ENCODE measurements at regions not wholly inside any gene's neighbourhood (a gene's known extent, or its start where the extent isn't known, plus 50 kb on each side); places are given as distances from the start of the nearest gene placed in this dataset.

DNA sequence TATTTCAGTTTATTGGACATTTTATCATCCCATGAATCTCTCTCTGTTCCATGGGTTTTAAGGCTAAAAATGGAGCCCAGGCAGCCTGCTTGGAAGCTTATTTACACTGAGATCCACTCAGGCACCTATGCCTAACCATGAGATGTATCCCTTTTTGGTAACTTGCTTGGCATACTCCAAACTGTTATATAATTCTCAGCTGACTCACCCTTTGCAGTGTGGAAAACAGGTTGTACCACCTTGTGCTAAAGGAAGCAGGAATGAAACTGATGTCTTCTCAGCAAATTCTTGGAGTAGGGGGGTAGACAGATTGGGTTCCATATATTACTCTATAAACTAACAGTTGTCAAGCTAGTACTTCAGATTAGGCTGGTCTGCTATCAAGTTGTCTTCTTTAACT lies 483.6 kb downstream of the KLF5 start:
- no peak for TF ChIP-seq SUZ12 (IDR thresholded peaks at IDR 0.05; ENCODE audit: extremely low read depth, insufficient read depth, insufficient read length)
- no peak for TF ChIP-seq YY1 (IDR thresholded peaks at IDR 0.05; ENCODE audit: insufficient read depth, insufficient read length)
- TF ChIP-seq ZNF274 (IDR thresholded peaks at IDR 0.05; ENCODE audit: low read depth, low read length) = no peak
- Histone ChIP-seq H3K36me3 (ENCODE audit: insufficient read depth, insufficient read length, low read length) (no peaks in the 10 kb centered on the region), H3K9ac (ENCODE audit: insufficient read length, low read depth) (no peak overlapping the region), H3K4me3 (ENCODE audit: insufficient read length, low read depth) (no peak overlapping the region), H3K27me3 (ENCODE audit: insufficient read depth, insufficient read length) (no peaks in the 10 kb centered on the region), H3K4me1 (ENCODE audit: insufficient read depth, insufficient read length) (no peaks in the 10 kb centered on the region), H3K9me3 (ENCODE audit: insufficient read depth, low read length) (no peaks in the 10 kb centered on the region)
- DNase-seq (ENCODE audit: low read depth, low spot score) = no peak

DNA sequence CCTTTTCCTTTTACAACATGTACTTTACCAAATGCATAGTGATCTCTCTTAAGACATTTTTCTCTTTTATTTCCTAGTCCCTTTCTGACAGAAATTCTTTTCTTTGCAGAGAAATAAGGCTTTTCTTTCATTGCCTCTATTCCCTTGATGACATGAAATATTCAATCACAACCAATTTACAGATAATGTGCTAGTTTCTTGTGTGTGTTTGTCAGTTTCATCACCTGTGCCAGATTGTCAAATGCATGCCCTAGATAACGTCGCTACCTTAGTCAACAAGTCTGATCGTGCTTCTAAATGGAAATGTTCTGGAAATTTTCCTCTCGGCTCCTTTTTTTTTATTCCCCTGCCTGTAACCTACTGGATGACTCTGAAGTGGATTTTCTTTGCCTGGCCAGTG lies 478.1 kb downstream of the KLF5 start:
- no peak overlapping the region for H3K9ac ChIP-seq (ENCODE audit: insufficient read length, low read depth)
- no peaks in the 10 kb centered on the region for H3K4me1 ChIP-seq (ENCODE audit: insufficient read depth, insufficient read length)
- H3K27me3 ChIP-seq (ENCODE audit: insufficient read depth, insufficient read length) = no peaks in the 10 kb centered on the region
- no peaks in the 10 kb centered on the region for H3K36me3 ChIP-seq (ENCODE audit: insufficient read depth, insufficient read length, low read length)
- no peak for DNase-seq (ENCODE audit: low read depth, low spot score)
- TF ChIP-seq SUZ12 (IDR thresholded peaks at IDR 0.05; ENCODE audit: extremely low read depth, insufficient read depth, insufficient read length) (no peak), ZNF274 (IDR thresholded peaks at IDR 0.05; ENCODE audit: low read depth, low read length) (no peak), YY1 (IDR thresholded peaks at IDR 0.05; ENCODE audit: insufficient read depth, insufficient read length) (no peak)
- no peaks in the 10 kb centered on the region for H3K9me3 ChIP-seq (ENCODE audit: insufficient read depth, low read length)
- H3K4me3 ChIP-seq (ENCODE audit: insufficient read length, low read depth) = no peak overlapping the region

DNA sequence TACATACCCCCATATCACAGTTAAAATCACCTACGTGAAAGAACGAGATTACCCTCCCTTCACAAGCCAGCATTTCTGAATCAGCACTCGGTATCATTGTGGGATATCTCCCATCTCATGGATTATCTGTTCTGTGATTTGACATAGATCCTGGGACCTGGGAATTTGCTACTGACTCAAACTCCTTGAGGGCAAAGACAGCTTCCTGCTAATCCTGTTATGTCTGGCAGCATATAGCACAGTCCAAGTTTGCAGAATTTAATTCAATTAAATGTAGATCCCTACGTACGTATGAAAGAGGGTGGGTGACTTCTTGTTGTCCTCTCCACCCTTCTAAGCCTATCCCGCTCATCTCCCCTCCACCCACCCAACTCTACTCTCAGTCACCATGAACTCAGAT lies 476.5 kb downstream of the KLF5 start:
- Histone ChIP-seq H3K9ac (ENCODE audit: insufficient read length, low read depth) (no peak overlapping the region), H3K4me1 (ENCODE audit: insufficient read depth, insufficient read length) (no peaks in the 10 kb centered on the region), H3K4me3 (ENCODE audit: insufficient read length, low read depth) (no peak overlapping the region), H3K9me3 (ENCODE audit: insufficient read depth, low read length) (no peaks in the 10 kb centered on the region), H3K27me3 (ENCODE audit: insufficient read depth, insufficient read length) (no peaks in the 10 kb centered on the region), H3K36me3 (ENCODE audit: insufficient read depth, insufficient read length, low read length) (no peaks in the 10 kb centered on the region)
- no peak for TF ChIP-seq YY1 (IDR thresholded peaks at IDR 0.05; ENCODE audit: insufficient read depth, insufficient read length)
- TF ChIP-seq ZNF274 (IDR thresholded peaks at IDR 0.05; ENCODE audit: low read depth, low read length) = no peak
- no peak for TF ChIP-seq SUZ12 (IDR thresholded peaks at IDR 0.05; ENCODE audit: extremely low read depth, insufficient read depth, insufficient read length)
- DNase-seq (ENCODE audit: low read depth, low spot score) = no peak

DNA sequence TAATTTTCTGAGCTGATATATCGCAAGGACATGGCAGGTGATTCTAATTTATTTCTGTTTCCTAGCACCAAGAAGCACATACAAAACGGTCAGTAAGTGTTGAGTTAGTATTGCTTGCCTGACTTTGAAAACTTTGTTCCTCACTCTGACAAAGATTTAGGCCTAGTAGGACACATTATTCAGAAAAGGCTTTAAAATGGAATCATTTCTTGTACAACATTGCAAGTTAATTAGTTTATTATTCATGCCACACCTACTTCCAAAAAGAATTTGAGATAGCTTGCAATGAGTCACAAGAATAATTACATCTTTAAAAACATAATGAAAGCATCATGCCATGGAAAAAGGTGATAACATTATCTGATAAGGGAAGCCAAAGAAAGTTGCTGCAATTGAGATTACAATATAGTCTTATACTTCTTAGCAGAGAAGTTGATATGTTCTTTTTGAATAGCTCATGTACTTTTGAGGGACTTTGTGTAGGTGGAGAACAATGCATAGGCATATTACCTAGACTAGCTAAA lies 474.2 kb downstream of the KLF5 start:
- Histone ChIP-seq H3K27me3 (ENCODE audit: insufficient read depth, insufficient read length) (no peaks in the 10 kb centered on the region), H3K4me1 (ENCODE audit: insufficient read depth, insufficient read length) (no peaks in the 10 kb centered on the region), H3K9ac (ENCODE audit: insufficient read length, low read depth) (no peak overlapping the region), H3K36me3 (ENCODE audit: insufficient read depth, insufficient read length, low read length) (no peaks in the 10 kb centered on the region), H3K9me3 (ENCODE audit: insufficient read depth, low read length) (no peaks in the 10 kb centered on the region), H3K4me3 (ENCODE audit: insufficient read length, low read depth) (no peak overlapping the region)
- no peak for TF ChIP-seq SUZ12 (IDR thresholded peaks at IDR 0.05; ENCODE audit: extremely low read depth, insufficient read depth, insufficient read length)
- TF ChIP-seq YY1 (IDR thresholded peaks at IDR 0.05; ENCODE audit: insufficient read depth, insufficient read length) = no peak
- TF ChIP-seq ZNF274 (IDR thresholded peaks at IDR 0.05; ENCODE audit: low read depth, low read length) = no peak
- no peak for DNase-seq (ENCODE audit: low read depth, low spot score)

DNA sequence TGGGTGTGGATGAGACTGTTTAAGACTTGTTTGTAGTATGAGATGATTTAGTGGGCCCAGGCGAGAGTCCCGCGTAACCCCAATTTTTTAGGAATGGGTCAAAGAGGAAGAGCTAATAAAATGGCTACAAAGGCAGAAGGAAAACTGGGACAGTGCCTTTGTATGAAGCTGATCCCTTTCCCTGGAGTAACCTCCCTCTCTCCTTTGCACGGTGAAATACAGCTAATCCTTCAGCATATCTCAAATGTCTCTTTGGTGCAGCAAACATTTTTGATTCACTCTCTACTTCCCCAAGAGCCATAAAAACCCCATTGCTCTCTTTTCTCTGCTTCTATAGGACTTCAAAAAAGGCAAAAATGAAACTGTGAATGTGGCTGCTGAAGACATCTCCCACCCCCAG lies 473.8 kb downstream of the KLF5 start:
- DNase-seq (ENCODE audit: low read depth, low spot score) = no peak
- Histone ChIP-seq H3K27me3 (ENCODE audit: insufficient read depth, insufficient read length) (no peaks in the 10 kb centered on the region), H3K4me1 (ENCODE audit: insufficient read depth, insufficient read length) (no peaks in the 10 kb centered on the region), H3K36me3 (ENCODE audit: insufficient read depth, insufficient read length, low read length) (no peaks in the 10 kb centered on the region), H3K4me3 (ENCODE audit: insufficient read length, low read depth) (no peak overlapping the region), H3K9me3 (ENCODE audit: insufficient read depth, low read length) (no peaks in the 10 kb centered on the region), H3K9ac (ENCODE audit: insufficient read length, low read depth) (no peak overlapping the region)
- no peak for TF ChIP-seq YY1 (IDR thresholded peaks at IDR 0.05; ENCODE audit: insufficient read depth, insufficient read length)

DNA sequence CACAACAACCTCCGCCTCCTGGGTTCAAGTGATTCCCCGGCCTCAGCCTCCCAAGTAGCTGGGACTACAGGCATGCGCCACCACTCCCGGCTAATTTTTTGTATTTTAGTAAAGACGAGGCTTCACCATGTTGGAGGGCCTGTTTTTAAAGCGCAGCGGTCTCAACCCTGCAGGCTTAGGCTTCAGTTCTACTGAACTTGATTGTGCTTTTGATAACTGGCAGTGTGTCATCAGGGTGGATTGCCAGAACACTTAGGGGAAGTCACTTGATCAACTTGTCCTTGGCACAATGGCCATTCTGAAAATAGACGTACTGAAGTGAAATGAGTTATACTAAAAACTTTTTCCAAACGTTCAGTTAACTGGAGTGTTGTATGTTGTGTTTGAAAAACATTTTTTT lies 472.2 kb downstream of the KLF5 start:
- Histone ChIP-seq H3K9ac (ENCODE audit: insufficient read length, low read depth) (no peak overlapping the region), H3K4me3 (ENCODE audit: insufficient read length, low read depth) (no peak overlapping the region), H3K36me3 (ENCODE audit: insufficient read depth, insufficient read length, low read length) (no peaks in the 10 kb centered on the region), H3K9me3 (ENCODE audit: insufficient read depth, low read length) (no peaks in the 10 kb centered on the region), H3K27me3 (ENCODE audit: insufficient read depth, insufficient read length) (no peaks in the 10 kb centered on the region), H3K4me1 (ENCODE audit: insufficient read depth, insufficient read length) (no peaks in the 10 kb centered on the region)
- no peak for DNase-seq (ENCODE audit: low read depth, low spot score)
- TF ChIP-seq YY1 (IDR thresholded peaks at IDR 0.05; ENCODE audit: insufficient read depth, insufficient read length) (no peak), SUZ12 (IDR thresholded peaks at IDR 0.05; ENCODE audit: extremely low read depth, insufficient read depth, insufficient read length) (no peak), ZNF274 (IDR thresholded peaks at IDR 0.05; ENCODE audit: low read depth, low read length) (no peak)

DNA sequence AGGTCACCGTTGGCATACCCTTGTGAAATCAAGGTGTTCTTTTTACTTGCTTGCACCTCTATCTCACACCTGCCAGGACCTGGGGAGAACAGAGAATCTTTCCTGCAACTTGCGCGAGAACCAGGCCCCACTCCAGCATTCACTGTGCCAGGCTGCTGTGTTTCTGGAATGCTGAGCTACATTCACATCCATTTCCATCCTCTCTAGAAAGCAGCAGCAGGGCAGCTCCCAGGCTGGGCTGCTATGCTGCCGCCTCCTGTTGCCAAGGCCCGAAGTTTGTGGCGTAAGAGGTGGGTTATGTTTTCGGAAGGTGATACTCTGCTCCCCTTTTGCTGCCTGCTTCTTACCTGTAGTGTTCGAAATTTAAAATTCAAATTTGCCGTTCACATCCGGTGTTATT lies 464.1 kb downstream of the KLF5 start:
- Histone ChIP-seq H3K9ac (ENCODE audit: insufficient read length, low read depth) (no peak overlapping the region), H3K27me3 (ENCODE audit: insufficient read depth, insufficient read length) (no peaks in the 10 kb centered on the region), H3K9me3 (ENCODE audit: insufficient read depth, low read length) (no peaks in the 10 kb centered on the region), H3K4me3 (ENCODE audit: insufficient read length, low read depth) (no peak overlapping the region), H3K36me3 (ENCODE audit: insufficient read depth, insufficient read length, low read length) (no peaks in the 10 kb centered on the region), H3K4me1 (ENCODE audit: insufficient read depth, insufficient read length) (no peaks in the 10 kb centered on the region)
- no peak for DNase-seq (ENCODE audit: low read depth, low spot score)
- TF ChIP-seq ZNF274 (IDR thresholded peaks at IDR 0.05; ENCODE audit: low read depth, low read length) (no peak), YY1 (IDR thresholded peaks at IDR 0.05; ENCODE audit: insufficient read depth, insufficient read length) (no peak), SUZ12 (IDR thresholded peaks at IDR 0.05; ENCODE audit: extremely low read depth, insufficient read depth, insufficient read length) (no peak)
